Retinal pigment epithelial cell (primary cell): ENCODE measurements at regions not wholly inside any gene's neighbourhood (a gene's known extent, or its start where the extent isn't known, plus 50 kb on each side); places are given as distances from the start of the nearest gene placed in this dataset.
A peak's percentile ranks its signal among the peaks of the same experiment; 100 is the strongest.

Source experiments
- DNase-seq: peaks from one replicate; pipeline ENCODE4 v3.0.0-alpha.2; 2010; ENCODE audit warnings: low read depth
- H3K4me3 ChIP-seq: 2 replicates; pipeline ENCODE4 v1.5.1; 2011; ENCODE audit warnings: mild to moderate bottlenecking, low read length, control low read depth, moderate library complexity
- TF ChIP-seq, protein P1 (sequence below): conservative IDR thresholded peaks from 2 replicates; pipeline ENCODE4 v1.5.1; 2011; ENCODE audit warnings: low read depth, low read length, control low read depth, inconsistent platforms

- H3K4me3 ChIP-seq = no peak overlapping the region
- DNase-seq = peak; percentile 40
- TF ChIP-seq, protein P1, sequence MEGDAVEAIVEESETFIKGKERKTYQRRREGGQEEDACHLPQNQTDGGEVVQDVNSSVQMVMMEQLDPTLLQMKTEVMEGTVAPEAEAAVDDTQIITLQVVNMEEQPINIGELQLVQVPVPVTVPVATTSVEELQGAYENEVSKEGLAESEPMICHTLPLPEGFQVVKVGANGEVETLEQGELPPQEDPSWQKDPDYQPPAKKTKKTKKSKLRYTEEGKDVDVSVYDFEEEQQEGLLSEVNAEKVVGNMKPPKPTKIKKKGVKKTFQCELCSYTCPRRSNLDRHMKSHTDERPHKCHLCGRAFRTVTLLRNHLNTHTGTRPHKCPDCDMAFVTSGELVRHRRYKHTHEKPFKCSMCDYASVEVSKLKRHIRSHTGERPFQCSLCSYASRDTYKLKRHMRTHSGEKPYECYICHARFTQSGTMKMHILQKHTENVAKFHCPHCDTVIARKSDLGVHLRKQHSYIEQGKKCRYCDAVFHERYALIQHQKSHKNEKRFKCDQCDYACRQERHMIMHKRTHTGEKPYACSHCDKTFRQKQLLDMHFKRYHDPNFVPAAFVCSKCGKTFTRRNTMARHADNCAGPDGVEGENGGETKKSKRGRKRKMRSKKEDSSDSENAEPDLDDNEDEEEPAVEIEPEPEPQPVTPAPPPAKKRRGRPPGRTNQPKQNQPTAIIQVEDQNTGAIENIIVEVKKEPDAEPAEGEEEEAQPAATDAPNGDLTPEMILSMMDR = no peak
Observed at GRCh38 chr1:216927633-216928032, 204.4 kb upstream of the ESRRG start.

GRCh38 chr1:216926720-216927510 lies 203.7 kb upstream of the ESRRG start:
- no peak overlapping the region for H3K4me3 ChIP-seq
- TF ChIP-seq, protein P1 = no peak
- no peak for DNase-seq

GRCh38 chr1:216925962-216926625 lies 202.9 kb upstream of the ESRRG start:
- TF ChIP-seq, protein P1 = no peak
- no peak overlapping the region for H3K4me3 ChIP-seq
- DNase-seq = no peak

DNA sequence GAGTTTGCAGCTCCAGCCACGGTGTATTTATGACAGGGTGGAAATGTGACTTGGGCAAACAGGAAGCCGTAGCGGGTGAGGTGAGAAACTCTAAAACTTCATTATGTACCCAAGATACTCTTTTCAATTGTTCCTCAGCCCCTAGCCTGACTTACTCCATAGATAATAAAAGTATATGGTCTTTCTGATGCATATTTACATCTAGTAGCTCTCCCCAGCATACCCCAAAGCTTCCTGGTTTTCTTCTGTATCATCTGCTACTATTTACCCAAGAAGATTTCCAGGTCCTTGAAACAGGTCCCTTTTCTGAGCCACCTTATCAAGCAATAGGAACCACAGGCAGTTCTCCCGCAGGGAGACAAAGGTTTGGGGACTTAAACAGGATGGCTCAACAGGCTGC lies 201.5 kb upstream of the ESRRG start:
- no peak overlapping the region for H3K4me3 ChIP-seq
- no peak for DNase-seq
- TF ChIP-seq, protein P1 = no peak

DNA sequence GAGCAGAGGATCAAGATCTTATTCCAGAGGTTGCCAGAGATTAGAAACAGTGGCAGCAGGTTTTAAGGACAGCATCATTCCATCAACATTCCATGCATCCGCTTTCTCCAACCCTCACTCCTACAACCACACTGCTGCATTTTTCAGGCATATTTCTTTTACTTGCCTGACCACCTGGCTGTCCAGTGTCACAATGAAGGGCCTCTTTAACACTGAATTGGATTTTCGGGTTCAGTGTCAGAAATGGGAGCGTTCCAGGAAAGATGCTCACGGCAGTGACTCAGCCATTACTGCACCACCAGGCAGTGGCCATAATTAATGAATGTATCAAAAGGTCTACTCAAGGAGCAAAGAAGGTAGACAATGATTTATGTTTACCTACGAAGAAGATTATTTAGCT lies 200.4 kb upstream of the ESRRG start:
- H3K4me3 ChIP-seq = no peak overlapping the region
- DNase-seq = no peak
- TF ChIP-seq, protein P1 = no peak

GRCh38 chr1:216922406-216922805 lies 199.2 kb upstream of the ESRRG start:
- TF ChIP-seq, protein P1 = no peak
- no peak overlapping the region for H3K4me3 ChIP-seq
- no peak for DNase-seq

GRCh38 chr1:216921866-216922265 lies 198.6 kb upstream of the ESRRG start:
- H3K4me3 ChIP-seq = no peak overlapping the region
- no peak for DNase-seq
- TF ChIP-seq, protein P1 = no peak
